Right atrium auricular region (tissue), 2 donors: ENCODE measurements at regions not wholly inside any gene's neighbourhood (a gene's known extent, or its start where the extent isn't known, plus 50 kb on each side); places are given as distances from the start of the nearest gene placed in this dataset.

Source experiments
- DNase-seq: peaks from one replicate; pipeline ENCODE4 v3.0.0-alpha.2; 2019; ENCODE audit warnings: low spot score
- H3K27ac ChIP-seq, 2 donors: fragments of 200-600 bp; sonication (generic); 1 replicate in 1 of 2; 2 replicates in 1 of 2; pipeline ENCODE4 v1.5.1; 2016 to 2019
- H3K27me3 ChIP-seq, 2 donors: fragments of 200-600 bp; sonication (generic); one replicate each; pipeline versions ENCODE4 v1.5.1 to v1.6.0; 2017 to 2019
- H3K36me3 ChIP-seq: fragments of 200-600 bp; sonication (generic); one replicate; pipeline ENCODE4 v1.5.1; 2016
- H3K4me1 ChIP-seq, 2 donors: fragments of 200-600 bp; sonication (generic); one replicate each; pipeline versions ENCODE4 v1.5.1 to v1.6.0; 2017 to 2019
- H3K4me3 ChIP-seq, 2 donors: fragments of 200-600 bp; sonication (generic); 1 replicate in 1 of 2; 2 replicates in 1 of 2; pipeline ENCODE4 v1.5.1; 2017 to 2019; ENCODE audit warnings: mild to moderate bottlenecking in 1 of 2, moderate library complexity in 1 of 2
- H3K9me3 ChIP-seq, 2 donors: fragments of 200-600 bp; sonication (generic); one replicate each; pipeline ENCODE4 v1.5.1; 2019
- TF ChIP-seq, protein P1 (sequence below), 2 donors: fragments of 200-600 bp; sonication (generic); IDR thresholded peaks; one replicate each; pipeline ENCODE4 v1.5.1; 2019; ENCODE audit warnings: antibody characterized with exemption in 2 of 2

DNA sequence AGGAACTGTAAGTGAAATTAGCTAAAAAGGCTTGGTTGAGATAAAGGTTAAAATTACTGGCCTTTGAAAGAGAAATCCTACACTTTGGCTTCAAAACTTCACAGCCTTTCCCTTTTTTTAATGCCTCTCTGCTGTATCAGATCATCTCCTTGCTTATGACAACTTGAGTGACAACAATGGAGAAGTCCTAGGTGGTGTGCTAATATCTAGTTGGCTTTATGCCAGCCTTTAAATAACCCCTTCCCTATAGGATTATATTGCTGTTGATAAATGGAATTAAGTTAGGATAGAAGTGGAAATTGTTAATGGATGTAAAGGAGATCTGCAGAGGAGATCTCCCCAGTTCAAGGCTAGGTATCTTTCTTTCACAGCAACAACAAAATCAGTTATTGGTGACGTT is 130.2 kb upstream of the ATP1B1 start:
- no peaks in the 10 kb centered on the region for H3K9me3 ChIP-seq
- TF ChIP-seq, protein P1, sequence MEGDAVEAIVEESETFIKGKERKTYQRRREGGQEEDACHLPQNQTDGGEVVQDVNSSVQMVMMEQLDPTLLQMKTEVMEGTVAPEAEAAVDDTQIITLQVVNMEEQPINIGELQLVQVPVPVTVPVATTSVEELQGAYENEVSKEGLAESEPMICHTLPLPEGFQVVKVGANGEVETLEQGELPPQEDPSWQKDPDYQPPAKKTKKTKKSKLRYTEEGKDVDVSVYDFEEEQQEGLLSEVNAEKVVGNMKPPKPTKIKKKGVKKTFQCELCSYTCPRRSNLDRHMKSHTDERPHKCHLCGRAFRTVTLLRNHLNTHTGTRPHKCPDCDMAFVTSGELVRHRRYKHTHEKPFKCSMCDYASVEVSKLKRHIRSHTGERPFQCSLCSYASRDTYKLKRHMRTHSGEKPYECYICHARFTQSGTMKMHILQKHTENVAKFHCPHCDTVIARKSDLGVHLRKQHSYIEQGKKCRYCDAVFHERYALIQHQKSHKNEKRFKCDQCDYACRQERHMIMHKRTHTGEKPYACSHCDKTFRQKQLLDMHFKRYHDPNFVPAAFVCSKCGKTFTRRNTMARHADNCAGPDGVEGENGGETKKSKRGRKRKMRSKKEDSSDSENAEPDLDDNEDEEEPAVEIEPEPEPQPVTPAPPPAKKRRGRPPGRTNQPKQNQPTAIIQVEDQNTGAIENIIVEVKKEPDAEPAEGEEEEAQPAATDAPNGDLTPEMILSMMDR (IDR thresholded peaks at IDR 0.05), result no peak
- no peaks in the 10 kb centered on the region for H3K4me1 ChIP-seq
- H3K36me3 ChIP-seq, result no peaks in the 10 kb centered on the region
- no peak for DNase-seq
- no peak overlapping the region for H3K27ac ChIP-seq
- H3K4me3 ChIP-seq, result no peak overlapping the region
- no peaks in the 10 kb centered on the region for H3K27me3 ChIP-seq

DNA sequence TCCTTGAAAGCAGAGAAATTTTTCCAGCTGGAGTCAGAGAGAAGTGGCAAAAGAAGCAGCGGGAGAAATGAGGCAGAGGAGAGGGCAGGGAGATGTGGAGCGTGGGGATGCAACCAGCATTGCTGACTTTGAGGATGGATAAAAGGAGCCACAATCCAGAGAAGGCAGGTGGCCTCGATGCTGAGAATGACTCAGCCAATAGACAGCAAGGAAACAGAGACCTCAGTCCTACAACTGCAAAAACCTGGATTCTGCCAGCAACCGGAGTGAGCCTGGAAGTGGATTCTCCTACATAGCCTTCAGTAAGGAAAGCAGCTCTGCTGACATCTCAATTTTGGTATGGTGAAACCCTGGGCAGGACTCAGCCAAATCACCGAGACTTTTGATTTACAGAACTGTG is 128.9 kb upstream of the ATP1B1 start:
- H3K4me1 ChIP-seq, result no peaks in the 10 kb centered on the region
- no peak for DNase-seq
- no peaks in the 10 kb centered on the region for H3K27me3 ChIP-seq
- TF ChIP-seq, protein P1 (IDR thresholded peaks at IDR 0.05), result no peak
- H3K4me3 ChIP-seq, result no peak overlapping the region
- H3K9me3 ChIP-seq, result no peaks in the 10 kb centered on the region
- H3K36me3 ChIP-seq, result no peaks in the 10 kb centered on the region
- H3K27ac ChIP-seq, result no peak overlapping the region

DNA sequence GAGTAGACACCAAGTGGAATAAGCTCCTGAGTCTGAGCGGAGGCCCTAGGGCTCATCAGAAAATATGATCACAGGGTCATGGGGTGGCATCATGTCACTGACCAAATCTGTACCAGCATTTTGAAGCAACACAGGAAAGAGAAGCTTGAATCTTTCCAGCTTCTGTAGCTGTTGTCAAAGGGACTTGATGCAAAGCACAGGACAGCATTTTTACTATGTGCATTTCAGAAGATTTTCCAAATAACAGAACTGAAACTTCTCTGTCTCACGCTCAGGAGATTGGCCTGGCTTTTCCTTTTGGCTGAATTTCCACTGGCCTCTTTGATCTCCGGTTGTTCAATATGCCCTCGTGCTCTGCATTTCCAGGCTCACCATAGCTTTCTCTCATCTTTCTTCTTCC is 127.2 kb upstream of the ATP1B1 start:
- Histone ChIP-seq H3K9me3 (no peaks in the 10 kb centered on the region), H3K27ac (no peak overlapping the region), H3K36me3 (no peaks in the 10 kb centered on the region), H3K4me1 (no peaks in the 10 kb centered on the region), H3K4me3 (no peak overlapping the region), H3K27me3 (no peaks in the 10 kb centered on the region)
- DNase-seq, result no peak
- TF ChIP-seq, protein P1 (IDR thresholded peaks at IDR 0.05), result no peak

DNA sequence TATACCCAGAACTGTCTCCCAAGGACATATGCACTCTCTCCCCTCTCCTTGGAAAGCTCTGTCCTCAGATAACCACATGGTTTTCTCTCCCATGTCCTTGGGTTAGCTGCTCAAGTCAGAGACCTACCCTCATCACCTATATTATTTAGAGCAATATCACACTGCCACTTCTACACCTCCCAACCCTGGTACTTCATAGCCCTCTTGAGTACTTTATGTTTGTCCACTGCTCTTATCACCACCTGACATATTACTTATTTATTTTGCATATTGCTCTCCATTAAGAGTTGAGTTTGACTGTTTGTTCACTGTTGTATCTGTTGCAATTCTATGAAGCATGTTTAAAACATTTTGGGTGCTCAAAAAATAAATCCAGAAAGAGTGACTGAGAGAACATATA is 126.3 kb upstream of the ATP1B1 start:
- TF ChIP-seq, protein P1 (IDR thresholded peaks at IDR 0.05), result no peak
- no peak for DNase-seq

DNA sequence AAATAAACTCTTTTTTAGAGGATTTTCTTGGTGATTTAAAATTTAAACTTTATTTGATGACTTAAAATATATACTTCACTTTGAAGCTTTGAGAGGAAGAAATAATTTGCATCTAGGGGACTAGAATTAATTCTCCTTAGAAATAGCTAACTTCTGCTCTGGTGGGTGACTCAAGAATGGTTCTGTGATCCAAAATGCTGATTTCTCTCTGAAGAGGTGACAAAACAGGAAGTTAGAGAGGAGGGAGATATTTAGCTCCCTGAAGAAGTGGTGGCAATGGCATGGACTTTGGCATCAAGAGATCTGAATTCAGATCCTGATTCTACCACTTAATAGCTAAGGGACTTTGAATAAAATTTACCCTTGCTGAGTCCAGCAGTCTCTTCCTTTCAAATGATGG is 125.8 kb upstream of the ATP1B1 start:
- Histone ChIP-seq H3K4me1 (no peaks in the 10 kb centered on the region), H3K9me3 (no peaks in the 10 kb centered on the region), H3K36me3 (no peaks in the 10 kb centered on the region), H3K27me3 (no peaks in the 10 kb centered on the region), H3K4me3 (no peak overlapping the region), H3K27ac (no peak overlapping the region)
- DNase-seq, result no peak
- TF ChIP-seq, protein P1 (IDR thresholded peaks at IDR 0.05), result no peak

More for the DNA sequence above, 126.3 kb upstream of the ATP1B1 start:
- no peaks in the 10 kb centered on the region for H3K27me3 ChIP-seq
- no peak overlapping the region for H3K27ac ChIP-seq
- no peak overlapping the region for H3K4me3 ChIP-seq
- H3K36me3 ChIP-seq, result no peaks in the 10 kb centered on the region
- H3K4me1 ChIP-seq, result no peaks in the 10 kb centered on the region
- H3K9me3 ChIP-seq, result no peaks in the 10 kb centered on the region

DNA sequence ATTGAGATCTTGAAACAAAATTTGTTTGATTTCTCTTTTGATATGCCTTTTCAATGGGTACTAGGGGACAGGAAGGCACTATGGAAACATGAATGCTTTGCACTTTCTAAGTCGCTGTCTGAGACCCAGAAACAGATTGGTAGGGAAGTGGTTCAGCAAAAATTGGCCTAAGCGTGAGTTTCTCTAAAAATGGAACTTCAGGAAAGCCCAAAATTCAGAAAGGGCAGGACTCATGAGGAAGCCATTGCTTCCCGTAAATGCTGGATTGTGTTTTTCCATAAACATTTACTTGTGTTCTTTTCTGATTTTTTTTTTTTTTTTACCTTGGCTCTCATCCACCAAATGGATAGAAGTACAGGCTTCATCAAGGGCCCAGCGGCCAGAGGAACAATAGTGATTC is 123.7 kb upstream of the ATP1B1 start:
- Histone ChIP-seq H3K27ac (no peak overlapping the region), H3K4me3 (no peak overlapping the region), H3K9me3 (no peaks in the 10 kb centered on the region), H3K27me3 (no peaks in the 10 kb centered on the region), H3K36me3 (no peaks in the 10 kb centered on the region), H3K4me1 (no peaks in the 10 kb centered on the region)
- TF ChIP-seq, protein P1 (IDR thresholded peaks at IDR 0.05), result no peak
- DNase-seq, result no peak
